ENCODE measurements at regions not wholly inside any gene's neighbourhood (a gene's known extent, or its start where the extent isn't known, plus 50 kb on each side); places are given as distances from the start of the nearest gene placed in this dataset.
"Not testable (repeated sequence)": the region's sequence is repeated elsewhere in the genome, so short reads cannot be mapped to it uniquely, and the experiment has no call there.

DNA sequence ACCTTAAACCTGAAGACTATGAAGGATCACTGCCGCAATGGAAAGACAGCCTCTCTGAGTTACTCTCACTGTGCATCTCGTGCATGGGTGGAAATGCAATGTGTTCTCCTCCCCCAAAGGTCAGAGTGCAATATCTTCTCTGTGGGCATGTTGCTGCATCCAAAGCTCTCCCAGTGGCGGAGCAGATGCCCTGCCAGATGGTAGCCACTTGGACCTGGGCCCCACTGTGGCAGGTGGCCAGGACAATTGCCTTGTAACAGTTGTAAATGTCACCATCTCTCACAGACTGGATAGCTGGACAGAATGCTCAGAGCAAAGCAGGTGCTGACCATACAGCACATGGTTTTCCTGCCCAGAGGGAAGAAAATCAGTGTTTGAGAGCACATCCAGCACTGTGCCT lies 542.0 kb downstream of the FAM181B start:
- DNase-seq, result no peak

DNA sequence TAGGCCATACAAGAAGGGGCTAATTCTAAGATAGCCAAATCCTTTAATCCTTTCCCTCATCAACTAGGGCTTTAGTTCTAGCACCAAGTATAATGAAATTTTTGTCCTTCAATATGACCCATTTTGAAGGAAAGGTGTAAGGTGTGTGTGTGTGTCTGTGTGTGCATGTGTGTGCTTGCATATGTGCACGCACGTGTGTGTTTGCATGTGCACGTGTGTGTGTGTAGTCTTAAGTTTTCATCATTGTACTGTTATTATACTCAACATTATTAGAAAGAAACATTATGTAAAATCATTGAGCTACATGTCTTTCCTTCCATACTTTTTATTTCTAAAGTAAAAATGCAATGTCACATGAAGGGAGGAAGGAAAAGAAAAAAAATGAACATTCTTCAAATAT lies 547.7 kb downstream of the FAM181B start:
- DNase-seq, result no peak

DNA sequence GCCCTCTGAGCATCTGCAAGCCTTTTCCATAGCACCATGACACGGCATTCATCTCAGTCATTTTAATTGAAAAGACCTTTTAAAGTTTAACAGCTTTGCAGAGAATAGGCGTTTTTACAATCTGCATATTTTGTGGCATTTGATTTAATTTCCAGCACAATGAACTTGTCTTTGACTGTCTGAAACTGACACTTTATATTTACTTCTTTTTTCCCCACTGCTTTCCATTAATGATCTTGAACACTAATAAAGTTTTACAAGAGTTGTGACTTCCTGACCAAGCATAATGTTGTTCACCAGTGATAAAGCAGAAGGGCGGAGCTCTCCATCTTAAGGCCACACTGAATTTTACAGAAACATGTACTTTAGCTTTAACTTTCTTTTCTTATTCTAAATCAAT lies 548.7 kb downstream of the FAM181B start:
- no peak for DNase-seq

DNA sequence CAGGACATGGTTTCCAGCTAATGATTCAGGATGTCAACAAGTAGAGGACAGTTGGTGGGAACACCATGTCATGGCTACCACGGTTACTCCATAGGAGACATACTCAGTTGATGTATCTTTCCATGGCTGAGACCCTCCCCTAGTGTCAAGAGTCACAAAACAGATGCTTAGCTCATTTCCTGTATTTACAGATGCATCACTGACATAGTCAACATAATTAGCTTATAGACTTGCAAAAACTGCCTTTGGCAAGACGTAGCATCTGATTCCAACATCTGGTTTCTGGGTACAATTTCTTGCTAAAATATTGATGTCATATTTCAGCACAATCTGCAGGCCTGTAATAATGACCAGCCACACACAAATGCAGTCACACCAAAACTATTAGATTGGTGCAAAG lies 550.3 kb downstream of the FAM181B start:
- no peak for DNase-seq

DNA sequence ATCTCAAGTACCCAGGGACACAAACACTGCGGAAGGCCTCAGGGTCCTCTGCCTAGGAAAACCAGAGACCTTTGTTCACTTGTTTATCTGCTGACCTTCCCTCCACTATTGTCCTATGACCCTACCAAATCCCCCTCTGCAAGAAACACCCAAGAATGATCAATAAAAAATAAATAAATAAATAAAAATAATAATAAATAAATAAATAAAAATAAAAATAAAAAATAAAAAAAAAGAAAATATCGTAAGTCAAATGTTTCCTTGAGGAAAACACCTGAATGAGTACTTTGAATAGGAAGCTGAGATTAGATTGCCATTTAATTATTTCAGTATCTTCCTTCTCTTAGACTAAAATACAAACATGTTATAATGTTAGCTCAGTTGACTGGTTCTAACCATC lies 551.0 kb downstream of the FAM181B start:
- DNase-seq, result not testable (repeated sequence)

DNA sequence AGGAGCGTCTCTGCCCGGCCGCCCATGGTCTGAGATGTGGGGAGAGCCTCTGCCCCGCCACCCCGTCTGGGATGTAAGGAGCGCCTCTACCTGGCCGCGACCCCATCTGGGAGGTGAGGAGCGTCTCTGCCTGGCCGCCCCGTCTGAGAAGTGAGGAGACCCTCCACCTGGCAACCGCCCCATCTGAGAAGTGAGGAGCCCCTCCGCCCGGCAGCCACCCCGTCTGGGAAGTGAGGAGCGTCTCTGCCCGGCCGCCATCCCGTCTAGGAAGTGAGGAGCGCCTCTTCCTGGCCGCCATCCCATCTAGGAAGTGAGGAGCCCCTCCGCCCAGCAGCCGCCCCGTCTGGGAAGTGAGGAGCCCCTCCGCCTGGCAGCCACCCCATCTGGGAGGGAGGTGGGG lies 551.9 kb downstream of the FAM181B start:
- DNase-seq, result not testable (repeated sequence)

DNA sequence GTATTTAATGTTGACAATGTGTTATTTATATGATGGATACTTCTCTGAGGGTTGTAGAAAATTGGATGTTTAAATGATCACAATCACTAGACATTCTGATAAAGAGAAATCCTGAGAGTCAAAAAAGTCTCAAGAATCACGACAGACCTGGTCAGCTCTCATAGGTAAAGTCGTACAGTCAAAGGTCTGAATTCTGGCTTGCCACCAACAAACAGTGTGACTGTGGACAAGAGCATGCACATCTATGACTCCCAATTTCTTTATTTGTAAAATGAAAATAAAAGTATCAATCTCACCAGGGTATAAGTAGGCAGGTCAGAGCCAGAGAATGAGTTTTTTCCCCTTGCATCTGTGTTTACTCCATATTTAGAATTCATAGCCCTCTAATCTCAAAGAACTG lies 556.7 kb downstream of the FAM181B start:
- no peak for DNase-seq

DNA sequence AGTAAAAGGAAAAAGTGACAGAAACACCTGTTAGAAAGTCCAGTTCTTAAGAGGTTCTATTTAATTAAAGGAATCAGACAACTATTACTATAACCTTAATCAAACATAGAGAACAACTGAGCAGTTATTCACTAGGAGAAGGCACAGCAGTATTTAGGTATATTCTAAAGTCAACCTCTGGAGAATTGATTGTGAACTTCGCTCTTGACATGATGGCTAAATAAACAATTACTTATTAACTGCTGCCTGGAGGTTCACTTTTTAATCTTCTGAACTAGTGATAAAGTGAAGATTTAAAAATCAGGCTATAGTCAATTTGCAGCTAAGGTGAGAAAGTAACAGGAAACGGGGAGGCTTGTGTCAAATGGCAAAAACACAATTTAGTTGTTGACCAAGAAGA lies 557.3 kb downstream of the FAM181B start:
- no peak for DNase-seq

DNA sequence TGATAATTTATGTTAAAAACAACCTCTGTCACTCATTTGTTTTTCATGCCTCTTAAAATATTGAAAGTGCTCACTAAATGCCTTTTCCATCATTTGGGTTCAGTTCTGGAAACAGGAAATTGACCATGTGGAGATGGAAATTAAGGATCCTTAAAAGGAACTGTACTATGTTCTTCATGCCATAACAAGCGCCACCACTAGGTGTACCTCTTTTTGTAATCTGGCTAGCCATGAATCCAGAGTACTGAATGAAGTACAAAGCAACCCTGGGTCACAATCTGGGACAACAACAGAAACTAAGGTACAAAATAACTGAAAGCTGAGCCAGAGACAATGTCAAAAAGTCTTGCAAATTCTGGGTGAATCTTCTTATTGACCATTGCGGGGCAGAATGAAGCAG lies 559.1 kb downstream of the FAM181B start:
- no peak for DNase-seq

DNA sequence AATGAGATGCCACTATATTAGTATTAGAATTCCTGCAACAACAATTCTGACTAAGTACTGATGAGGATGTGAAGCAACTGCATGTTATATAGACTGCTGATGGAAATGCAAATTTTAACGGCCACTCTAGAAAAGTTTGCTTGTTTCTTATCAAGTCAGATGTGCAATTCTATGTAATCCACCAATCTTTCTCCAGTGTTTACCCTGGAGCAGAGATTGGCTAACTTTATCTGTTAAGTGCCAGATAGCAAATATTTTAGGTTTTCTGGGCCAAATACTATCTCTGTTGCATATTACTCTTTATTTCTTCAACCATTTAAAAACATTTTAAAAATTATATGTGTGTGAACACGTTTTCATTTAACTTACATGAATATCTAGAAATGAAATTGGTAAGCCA lies 586.9 kb downstream of the FAM181B start:
- DNase-seq, result no peak

DNA sequence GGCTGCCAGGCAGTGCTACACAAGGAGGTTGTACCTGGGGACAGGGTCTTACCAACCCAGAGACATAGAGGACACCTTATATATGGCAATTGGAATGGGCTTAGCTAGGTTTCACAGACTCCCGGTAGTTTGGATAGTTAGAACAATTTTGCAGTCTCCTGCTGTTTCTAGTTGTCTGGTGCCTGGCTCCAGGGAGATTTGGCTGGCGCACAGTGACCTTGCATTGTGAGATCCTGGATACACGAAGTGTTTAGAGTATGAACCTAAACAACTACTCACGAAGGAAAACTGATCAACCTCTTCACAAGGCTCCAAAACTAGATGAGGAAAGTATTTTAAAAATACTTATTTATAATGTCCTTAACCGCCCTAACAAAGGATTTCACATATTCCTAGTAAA lies 614.7 kb downstream of the FAM181B start:
- no peak for DNase-seq

DNA sequence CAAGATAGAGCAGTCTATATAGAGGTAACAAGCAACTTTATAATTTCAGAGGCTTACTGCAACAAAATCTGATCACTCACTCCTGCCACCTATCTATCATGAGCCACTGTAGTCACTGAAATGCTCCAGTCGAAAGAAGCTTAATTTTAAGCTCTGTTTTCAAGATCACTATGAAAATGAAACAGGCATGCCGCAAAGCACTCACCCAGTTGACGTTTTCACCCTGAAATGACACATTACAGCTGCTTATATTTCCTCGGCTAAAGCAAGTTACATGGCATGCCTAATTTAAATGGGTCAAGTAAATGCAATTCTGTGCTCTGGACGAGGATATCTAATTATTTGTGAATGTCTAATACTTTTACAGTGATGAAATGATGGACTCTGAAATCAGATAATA lies 616.3 kb downstream of the FAM181B start:
- no peak for DNase-seq

DNA sequence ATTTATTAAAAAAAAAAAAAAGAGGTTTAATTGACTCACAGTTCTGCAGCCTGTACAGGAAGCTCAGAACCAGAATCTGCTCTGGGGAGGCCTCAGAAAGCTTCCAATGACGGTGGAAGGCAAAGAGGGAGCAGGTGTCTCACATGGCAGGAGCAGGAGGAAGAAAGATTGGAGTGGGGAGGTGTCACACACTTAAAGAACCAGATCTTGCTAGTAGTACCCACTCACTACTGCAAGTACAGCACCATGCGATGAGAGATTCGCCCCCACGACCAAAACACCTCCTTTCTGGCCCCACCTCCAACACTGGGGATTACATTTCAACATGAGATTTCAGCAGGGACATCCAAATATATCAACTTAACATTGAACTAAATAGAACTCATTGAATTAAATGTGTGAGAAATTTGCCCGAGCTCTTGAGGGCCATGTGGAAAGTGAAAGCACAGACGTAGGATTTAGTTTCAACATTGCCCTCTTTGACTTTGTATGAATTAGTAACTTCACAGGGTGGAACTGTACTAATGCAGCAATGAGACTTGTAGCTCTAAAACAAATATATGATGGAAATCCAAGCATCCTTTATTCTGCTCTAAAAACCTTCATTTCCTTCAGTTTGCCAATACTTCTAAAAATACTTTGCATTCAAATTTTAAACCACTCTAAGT lies 628.2 kb downstream of the FAM181B start:
- no peak for DNase-seq

DNA sequence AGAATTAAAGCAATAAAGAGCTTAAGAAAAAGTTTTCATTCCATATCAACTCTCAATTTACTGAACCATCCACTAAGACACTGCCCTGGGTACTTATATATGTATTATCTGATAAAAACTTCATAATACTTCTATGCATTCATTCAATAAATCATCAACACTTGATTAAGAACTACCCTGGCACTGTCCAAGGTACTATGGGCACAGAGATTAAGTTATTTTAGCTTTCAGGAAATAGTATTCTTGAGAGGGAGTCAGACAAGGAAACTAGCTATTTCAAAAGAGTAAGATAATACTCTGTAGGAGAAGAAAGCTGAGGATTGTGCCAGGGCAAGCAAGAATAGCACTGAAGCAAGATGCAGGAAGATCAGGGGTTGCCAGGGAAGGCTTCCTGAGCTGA lies 640.8 kb downstream of the FAM181B start:
- DNase-seq, result no peak

DNA sequence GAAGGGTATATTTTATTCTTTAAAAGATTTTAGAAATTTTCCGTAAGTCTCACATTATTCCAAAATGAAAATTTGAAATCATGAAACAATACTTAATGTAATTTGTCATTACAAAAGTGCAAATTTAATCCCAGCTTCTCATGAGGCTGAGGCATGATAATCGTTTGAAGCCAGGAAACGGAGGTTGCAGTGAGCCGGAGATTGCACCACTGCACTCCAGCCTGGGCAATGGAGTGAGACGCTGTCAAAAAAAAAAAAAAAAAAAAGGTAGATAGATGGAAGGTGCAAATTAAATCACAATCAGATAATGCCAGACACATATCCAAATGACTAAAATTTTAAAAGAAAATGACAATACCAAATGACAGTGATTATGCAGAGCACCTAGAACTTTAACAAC lies 644.2 kb downstream of the FAM181B start:
- no peak for DNase-seq

DNA sequence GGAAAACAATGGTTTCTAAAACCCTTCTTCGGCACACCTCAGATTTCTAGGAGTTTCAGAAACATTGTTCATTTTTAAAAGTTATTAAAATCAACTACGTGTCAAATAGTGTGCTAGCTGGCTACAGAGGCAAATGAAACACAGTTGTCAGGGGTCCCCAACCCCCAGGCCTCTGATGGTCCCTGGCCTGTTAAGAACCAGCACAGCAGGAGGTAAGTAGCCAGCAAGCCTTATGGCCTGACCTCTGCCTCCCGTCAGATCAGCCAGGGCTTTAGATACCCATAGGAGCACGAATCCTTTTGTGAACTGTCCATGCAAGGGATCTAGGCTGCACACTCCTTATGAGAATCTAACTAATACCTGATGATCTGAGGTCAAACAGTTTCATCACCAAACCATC lies 648.2 kb downstream of the FAM181B start:
- no peak for DNase-seq

DNA sequence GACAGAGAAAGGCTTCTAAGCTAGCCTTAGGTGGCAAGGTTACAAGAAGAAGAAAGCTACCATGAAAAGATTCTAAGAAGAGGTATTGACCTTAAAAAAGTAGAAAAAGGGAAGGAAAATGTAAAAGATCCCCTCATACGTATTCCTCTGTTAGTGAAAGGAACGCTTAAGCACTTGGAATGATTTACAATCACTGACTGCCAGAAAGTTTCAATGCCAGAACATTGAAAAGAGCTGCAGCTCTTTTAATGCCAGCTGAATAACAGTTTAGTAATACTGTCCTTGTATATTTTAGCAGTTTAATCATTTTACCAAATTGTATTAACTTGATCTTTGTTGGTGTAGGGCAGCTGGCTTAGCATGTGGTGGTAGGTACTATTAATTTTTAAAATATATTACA lies 650.7 kb downstream of the FAM181B start:
- DNase-seq, result no peak

DNA sequence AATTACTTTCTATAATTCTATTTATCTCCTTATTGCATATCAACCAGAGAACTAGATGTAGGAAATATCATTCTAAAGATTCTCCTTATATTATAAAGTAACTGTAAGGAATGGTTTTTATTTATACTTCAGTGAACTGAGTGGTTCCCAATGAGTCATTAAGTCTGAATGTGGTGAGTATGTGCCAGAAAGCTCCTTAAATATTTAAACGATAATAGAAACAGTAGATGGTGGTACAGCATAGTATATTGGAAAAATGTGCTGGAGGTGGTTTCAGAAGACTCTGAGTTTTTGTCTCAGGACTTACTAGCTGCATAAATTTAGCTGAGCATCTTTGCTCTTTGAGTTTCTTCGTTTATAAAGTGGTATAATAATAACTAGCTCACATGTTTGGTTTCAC lies 653.5 kb downstream of the FAM181B start:
- no peak for DNase-seq

DNA sequence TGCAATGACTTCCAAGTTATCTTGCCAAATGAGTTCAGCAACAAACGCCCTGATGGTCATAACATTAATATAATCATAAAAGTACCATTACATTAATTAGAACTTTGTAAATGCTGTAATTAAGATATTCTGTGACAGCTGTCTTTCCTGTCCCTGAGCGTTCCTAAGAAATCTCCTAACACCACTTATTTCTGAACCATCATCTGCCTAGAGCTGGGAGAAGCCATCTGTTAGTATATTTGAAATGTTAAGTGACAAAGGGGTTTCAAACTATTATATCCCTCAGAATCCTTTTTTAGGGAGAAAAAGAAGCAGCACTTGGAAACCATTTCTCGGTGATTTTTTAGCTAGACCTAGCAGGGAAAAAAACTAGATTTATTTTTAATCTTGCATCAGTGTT lies 657.5 kb downstream of the FAM181B start:
- DNase-seq, result no peak

DNA sequence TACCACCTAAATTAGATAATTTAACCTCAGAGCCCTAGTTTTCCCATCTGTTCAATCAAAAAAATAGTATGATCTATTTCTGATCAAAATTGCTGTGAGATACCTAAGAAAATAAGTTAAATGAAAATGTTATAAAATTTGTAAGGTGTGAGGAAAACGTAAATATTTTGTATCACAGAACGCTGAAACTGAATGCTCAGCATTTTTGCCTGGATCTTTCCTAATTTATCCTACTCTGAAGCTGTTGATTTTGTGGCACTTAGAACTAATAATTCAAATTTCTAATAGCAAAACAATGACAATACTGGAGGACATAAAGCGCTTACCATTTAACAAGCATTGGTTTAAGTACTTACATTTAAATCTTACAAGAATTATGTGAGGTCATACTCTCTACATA lies 674.2 kb downstream of the FAM181B start:
- DNase-seq, result no peak

DNA sequence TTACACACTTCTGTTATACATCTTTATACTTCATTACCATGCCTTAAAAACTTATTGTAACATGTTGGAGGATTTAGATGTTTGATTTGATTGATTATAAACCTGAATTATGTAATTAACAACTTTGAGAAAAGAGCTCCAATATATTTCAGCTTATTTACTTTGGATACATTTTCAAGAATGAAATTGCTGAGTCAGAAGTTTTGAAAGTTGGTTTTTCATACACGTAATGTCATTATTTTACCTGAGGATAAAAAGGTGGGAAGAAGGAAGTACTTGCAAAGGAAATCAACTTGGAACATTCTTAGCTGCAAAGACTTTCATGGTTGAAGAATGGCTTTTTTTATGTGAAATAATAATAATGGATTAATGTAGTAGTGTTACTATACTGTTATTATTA lies 677.2 kb downstream of the FAM181B start:
- DNase-seq, result no peak

DNA sequence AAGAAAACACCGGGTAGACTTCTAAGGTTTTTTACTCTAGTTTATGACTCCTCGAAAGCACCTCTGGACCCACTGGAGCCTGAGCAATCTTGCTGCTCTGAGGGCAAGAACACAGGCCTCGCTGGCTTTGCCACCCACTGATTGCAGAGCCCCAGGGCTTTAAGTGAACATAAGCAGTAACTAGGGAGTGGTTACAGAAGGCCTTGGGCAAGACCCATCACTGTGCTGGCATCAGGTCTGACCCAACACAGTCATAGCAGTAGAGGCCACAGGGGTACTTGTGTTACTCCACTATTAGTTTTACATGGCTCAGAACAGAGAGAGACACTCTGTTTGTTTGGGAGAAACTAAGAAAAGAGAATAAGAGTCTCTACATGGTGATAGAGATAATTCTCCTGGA lies 684.5 kb downstream of the FAM181B start:
- no peak for DNase-seq

DNA sequence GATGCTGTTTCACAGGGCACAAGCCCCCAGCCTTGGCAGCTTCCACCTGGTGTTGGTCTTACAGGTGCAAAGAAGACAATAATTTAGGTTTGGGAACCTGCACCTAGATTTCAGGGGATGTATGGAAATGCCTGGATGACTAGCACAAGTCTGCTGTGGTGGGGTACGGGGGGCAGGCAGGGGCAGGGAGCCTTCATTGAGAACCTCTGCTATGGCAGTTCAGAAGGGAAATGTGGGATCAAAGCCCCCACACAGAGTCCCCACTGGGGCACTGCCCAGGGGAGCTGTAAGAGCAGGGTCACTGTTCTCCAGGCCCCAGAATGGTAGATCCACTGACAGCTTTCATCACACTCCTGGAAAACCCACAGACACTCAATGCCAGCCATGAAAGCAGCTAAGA lies 686.5 kb downstream of the FAM181B start:
- no peak for DNase-seq

DNA sequence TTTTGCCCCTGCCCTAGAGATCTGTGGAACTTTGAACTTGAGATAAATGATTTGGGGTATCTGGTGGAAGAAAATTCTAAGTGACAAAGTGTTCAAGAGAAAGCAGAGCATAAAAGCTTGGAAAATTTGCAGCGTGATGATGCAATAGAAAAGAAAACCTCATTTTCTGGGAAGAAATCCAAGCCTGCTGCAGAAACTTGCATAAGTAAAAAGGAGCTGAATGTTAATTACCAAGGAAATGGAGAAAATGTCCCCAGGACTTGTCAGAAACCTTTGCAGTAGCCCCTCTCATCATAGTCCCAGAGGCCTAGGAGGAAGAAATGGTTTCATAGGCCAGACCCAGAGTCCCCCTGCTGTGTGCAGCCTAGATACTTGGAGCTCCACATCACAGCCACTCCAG lies 686.9 kb downstream of the FAM181B start:
- DNase-seq, result no peak

DNA sequence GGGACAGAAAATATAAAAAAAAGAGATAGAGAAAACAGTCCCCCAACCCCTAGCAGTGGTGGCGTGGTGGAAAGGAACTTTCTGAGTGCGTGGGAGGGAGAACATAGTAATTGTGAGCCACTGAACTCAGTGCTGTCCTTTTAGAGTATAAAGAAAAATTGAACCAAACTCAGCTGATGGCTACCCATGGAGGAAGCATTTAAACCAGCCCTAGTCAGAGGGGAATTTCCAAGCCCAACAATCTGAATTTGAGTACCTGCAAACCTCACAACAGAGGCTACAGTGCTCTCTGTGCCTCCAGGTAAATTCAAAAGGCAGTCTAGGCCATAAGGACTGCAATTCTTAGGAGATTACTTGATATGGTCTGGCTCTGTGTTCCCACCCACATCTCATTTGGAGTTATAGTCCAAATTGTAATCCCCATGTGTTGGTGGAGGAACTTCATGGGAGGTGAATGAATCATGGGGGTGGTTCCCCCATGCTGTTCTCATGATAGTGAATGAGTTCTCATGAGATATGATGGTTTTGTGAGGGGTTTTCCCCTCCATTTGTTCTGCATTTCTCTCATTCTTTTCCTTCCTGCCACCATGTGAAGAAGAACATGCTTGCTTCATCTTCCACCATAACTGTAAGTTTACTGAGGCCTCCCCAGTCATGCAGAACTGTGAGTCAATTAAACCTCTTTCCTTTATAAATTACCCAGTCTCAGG lies 687.8 kb downstream of the FAM181B start:
- DNase-seq, result no peak
